GM10847 (cell line): ENCODE measurements at regions not wholly inside any gene's neighbourhood (a gene's known extent, or its start where the extent isn't known, plus 50 kb on each side); places are given as distances from the start of the nearest gene placed in this dataset.

Experiments
- POLR2A ChIP-seq: IDR thresholded peaks from 2 replicates; pipeline ENCODE4 v1.6.1; 2011; ENCODE audit not compliant: insufficient read length; ENCODE audit errors: extremely low read depth

DNA sequence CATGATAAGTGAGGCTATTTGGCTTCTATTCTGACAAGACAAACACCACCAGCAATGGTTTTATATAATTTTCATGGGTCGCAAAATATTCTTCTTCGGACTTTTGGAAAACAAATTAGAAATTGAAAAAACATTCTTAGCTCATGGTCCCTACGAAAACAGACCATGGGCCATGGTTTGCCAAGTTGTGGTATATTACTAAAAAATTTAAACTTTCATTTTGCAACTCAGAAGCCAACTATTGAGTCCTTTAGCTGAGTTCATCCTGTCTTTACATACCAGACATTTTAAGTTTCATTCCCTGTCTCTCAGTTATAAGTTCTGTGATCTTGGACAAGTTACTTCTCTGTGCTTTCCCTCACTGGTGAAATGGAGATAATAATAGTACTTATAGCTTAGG lies 198.1 kb downstream of the CSNK1G3 start:
- TF ChIP-seq POLR2A: no peak

DNA sequence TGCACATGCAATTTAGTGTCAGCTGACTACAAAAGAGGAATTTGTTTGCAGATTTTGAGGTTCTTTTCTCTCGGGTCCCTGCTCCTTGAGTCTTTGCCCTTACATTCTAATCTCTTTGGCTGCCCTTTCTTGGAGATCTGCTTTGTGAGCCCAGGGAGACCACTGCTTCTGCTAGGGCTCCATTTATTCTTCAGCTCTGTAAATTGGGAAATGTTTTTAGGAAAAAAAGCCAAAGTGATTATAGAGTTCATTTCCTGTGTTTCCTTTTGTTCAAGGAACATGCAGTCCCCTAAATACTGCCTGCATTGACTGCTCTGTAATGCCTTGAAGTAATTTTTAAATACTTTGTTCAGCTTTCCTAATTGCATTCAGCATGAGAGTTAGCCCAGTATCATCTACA lies 197.4 kb downstream of the CSNK1G3 start:
- TF ChIP-seq POLR2A: no peak

DNA sequence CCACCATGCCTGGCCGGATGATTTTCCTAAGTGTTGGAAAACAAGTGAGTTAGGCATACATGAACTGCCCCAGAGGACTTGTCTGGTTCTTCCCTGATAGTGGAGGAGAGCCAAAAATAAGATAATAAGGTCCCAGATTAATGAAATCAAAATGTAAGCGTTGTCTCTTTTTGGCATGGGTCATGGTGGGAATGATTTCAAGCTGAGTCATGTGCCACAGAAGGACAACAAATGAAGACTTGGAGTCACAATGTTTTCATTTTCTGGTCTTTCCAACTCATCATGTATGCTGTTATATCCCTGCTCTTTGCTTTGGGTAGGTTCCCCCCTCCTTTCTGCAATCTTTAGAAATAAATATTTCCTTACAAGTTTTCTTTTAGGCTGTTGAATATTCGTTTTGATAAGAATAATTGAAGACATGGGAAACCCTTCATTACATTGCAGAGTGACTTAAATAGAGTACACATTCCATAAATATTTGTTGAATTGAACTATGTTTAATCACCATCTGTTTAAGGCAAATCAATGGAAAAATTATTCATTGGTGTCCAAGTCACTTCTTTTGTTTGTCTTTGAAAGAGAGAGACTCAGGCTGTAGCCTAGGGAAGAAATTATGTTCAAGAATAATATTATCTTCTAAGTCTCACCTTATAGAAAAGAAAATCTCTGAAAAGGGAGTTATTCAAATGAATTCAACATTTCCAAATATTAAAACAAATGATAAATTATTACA lies 196.3 kb downstream of the CSNK1G3 start:
- TF ChIP-seq POLR2A: no peak

DNA sequence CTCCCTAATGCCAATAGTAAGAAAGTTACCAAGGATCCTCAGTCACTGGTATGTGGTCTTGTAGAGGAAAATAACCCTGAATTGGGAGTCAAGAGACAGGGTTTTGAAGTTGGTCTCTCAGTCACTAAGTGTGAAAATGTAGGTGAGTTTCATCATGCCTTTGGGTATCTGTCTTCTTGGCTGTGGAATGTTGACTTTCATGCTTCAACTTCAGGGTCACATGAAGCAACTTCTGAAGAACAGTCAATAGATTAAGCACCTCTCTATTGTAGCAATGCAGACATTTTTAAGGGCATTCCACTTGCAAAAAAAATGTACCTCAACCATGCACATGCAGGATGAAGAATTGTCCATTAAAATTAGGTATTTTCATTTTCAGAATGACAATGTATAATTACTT lies 194.6 kb downstream of the CSNK1G3 start:
- no peak for TF ChIP-seq POLR2A

DNA sequence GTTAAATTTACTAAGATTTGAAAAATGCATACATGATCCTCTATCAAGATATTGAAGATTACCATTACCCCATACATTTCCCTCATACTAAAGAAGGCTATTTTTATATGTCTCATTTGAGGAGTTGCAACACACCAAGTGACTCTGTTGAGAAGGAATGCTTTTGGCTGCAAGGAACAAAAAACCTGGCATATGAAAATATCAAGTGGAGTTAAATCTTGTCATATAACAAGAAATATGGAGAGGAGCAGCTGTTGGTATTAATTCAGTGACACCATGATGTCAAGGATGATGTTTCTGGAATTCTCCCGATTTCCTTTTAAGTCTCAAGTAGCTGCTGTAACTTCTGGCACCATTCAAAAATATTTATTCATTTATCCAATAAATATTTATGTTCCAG lies 193.8 kb downstream of the CSNK1G3 start:
- TF ChIP-seq POLR2A: no peak

DNA sequence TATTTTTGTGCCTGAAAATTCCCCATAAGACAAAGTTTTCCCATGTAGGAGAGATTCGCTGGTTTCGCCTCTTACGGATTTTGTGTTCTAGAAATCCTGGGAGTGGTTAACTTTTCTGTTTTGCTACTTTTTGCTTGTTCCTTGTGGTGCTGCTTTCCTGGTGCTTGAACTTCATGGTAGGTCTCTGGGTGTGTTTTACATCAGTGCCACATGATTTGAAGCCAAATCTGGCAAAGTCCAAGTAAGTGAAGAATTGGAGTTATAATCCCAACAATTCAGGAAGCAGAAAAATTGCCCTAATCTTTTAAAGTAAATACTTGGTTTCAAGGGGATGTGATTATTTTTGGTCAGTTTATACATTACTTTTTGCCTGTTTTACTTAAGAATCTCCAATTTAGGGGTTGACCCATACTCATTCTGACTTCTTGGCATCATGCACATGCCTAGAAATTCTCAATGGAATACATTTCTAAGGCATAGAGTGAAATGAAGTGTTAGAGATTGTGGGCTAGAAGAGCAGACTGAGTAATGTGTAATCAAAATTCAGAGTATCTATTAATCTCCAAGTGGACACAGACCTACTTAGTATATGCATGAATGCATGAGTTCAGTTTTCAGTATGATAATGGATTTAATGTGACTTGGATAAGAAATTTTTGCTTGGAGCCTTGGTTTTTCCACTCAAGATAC lies 189.7 kb downstream of the CSNK1G3 start:
- TF ChIP-seq POLR2A: no peak

DNA sequence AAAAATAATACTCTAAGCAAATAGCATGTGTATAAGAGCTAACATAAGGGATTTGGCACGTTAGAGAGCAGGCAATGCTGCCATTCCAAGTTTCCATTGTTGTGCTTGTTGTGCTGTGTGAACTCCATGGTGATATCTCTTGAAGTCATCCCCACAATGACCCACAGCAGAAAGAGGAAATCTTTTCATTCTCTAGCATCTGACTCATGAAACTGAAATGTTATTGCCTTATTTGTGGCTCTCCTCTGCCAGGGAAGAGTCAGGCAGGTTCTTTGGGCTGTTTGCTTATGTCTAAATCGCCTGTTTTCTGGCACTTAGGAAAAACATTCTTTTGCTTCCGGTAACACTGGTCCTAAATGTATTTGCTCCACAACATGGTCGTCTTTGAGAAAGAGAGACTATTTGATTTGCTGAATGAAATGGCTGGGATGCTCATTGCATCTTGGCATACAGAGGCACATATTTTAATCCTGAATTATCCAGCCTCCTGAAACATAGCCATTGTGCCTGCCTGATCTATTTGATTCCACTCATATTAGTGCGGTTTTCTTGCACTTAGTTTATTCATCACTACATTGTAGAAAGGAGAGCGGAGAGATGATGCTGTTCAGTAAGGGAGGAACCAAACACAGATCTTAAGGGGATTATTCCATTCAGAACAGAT lies 188.8 kb downstream of the CSNK1G3 start:
- TF ChIP-seq POLR2A: no peak

DNA sequence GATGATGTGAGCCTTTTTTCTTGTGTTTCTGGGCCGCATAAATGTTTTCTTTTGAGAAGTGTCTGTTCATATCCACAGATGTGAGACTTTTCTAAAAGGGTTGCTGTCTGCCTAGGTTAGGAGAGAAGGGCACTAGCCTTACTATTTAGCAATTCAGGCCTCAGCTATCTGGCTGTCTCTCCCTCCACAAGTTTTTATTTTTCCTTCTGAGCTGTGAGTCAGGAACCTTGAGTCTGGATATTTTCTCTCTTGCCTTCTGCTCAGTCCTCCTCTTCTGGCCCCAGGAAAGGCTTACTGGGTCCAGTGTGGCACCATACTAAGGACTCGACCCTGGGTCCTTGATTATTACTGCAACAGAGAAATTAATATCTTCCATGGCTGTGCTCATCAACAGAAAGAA lies 187.6 kb downstream of the CSNK1G3 start:
- no peak for TF ChIP-seq POLR2A

DNA sequence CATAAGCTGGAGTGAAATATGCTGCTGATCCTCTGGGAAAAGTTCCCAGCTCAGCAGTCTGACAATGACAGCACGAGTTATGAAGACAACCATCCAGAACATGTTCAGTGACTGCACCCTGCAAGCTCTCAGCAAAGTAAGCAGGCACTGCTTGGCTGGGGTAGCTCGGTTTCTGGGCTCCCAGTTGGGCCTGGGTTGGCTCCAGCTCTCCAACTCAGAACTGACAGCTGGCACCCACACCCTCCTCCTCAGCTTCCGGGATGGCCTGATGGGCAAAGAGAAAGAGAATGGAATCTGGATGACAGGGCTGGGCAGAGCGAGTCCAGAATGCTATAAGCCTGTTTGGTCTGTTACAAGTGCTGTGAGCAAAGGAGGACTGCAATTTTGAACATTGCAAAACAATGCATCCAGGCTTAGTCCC lies 185.0 kb downstream of the CSNK1G3 start:
- TF ChIP-seq POLR2A: no peak

DNA sequence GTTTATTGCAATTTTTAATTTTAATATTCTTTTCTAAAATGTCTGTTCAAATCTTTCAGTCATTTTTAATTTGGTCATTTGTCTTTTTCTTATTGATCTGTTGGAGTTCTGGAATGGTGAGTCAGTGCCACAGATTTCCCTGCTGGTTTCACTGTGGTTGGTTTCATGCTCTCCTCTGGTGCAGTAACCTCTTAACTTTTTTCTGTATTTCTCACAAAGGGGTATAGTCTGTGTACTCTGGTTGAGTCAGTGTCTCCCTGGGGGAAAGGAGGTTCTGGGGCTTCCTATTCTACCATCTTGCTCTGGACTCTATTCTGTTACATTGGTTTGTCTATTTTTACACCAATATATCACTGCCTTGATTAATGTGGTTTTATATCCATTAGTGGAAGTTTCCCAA lies 178.8 kb downstream of the CSNK1G3 start:
- no peak for TF ChIP-seq POLR2A

DNA sequence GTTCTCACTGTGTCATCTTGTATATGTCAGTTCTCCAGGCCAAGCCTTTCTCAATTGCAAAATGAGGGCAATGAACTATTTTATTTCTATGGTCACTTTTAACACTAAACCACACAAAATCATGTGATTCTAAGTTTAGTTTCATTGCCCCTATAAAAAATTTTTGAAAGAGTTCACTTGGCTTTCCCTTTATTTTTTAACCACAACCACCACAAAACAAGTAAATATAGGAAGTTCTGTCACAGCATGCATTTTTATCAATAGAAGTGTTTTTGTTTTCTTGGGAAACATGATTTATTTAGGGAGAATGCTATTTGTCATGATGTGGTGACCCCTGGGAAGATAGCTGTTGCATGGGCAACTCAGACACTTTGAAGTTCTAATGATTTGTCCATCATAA lies 169.1 kb downstream of the CSNK1G3 start:
- TF ChIP-seq POLR2A: no peak

DNA sequence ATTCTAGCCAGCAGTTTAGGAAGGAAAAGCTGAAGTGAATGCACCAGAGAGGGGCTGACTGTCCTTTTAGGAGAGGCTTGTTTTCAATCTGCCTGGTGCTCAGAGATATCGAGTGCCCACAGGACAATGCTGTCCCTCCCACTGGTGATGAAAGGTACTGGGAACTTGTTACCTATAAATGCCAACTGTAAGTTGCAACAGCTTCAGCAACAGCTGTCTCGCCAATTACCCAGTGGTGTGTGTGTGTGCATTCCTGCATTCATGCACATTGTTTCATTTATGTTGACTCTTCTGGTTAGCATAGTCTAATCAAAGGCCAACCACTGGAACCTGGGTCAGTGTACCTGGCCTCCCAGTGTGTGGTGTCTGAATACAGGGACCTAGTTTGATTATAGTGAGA lies 161.1 kb downstream of the CSNK1G3 start:
- TF ChIP-seq POLR2A: no peak

DNA sequence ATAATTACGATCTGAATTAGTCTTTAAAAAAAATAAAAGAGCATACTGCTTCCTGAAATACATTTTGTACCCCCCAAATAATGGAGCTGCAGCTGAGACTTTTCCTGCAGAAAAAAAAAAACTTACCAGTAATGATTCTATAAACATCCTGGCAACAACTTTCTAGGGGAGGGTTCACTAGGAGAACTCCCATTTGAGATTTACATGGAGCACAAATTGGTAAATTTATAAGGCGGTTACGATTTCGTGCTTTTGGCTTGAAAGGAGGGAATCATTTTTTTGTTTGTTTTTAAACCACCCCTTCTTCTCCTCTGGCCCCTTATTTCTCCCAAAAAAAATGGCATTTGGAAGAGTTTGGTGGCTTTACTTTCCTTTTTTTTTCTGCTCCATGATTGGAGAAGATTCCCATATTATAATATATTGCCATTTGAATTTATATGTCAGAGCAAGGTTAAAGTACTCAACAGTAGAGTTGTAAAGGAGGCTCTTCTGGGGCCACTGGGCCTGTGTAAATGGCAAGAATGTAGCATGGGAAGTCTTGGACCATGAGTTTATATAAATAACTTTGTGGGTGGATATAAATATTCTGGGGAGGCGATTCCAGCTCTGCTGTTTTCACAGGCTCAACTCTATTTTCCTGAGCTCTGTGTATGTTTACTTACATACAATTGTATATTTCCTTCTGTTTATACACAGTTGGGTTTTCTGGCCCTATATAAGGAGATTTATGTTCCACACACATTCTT lies 159.9 kb downstream of the CSNK1G3 start:
- TF ChIP-seq POLR2A: no peak

DNA sequence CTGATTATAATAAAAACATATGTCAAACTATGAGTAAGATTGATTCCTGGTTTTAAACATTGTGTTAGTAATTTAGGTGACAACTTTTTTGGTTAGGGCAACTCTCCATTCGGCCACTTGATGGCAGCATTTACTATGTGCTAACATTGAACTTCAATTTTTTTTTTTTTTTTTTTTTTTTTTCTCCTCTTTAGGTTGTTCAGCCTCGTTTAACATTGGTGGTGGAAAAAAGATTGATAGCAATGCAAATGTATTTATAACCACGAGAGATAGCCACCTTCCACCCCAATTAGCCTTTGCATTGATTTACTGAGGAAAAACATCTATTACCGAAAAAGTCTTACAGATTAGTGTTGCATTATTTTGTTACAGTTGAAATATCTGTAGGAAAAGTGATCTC lies 159.1 kb downstream of the CSNK1G3 start:
- no peak for TF ChIP-seq POLR2A
